KMS-11 (cell line): ENCODE measurements at regions not wholly inside any gene's neighbourhood (a gene's known extent, or its start where the extent isn't known, plus 50 kb on each side); places are given as distances from the start of the nearest gene placed in this dataset.
"Not testable (repeated sequence)": the region's sequence is repeated elsewhere in the genome, so short reads cannot be mapped to it uniquely, and the experiment has no call there.

Source experiments
- H2AFZ ChIP-seq: fragments of 200-600 bp; sonication (generic); 2 replicates; pipeline ENCODE4 v1.6.1; 2016; ENCODE audit warnings: antibody characterized with exemption, mixed run types, low read depth
- H3K27ac ChIP-seq: fragments of 200-600 bp; sonication (generic); 2 replicates; pipeline ENCODE4 v1.6.1; 2016; ENCODE audit warnings: mild to moderate bottlenecking, mixed run types
- H3K27me3 ChIP-seq: fragments of 200-600 bp; sonication (generic); 2 replicates; pipeline ENCODE4 v1.6.1; 2017; ENCODE audit warnings: mild to moderate bottlenecking, low read depth, mixed run types, moderate library complexity; ENCODE audit not compliant: insufficient read depth
- H3K36me3 ChIP-seq: fragments of 200-600 bp; sonication (generic); 2 replicates; pipeline ENCODE4 v1.6.1; 2017; ENCODE audit warnings: mild to moderate bottlenecking, mixed run types; ENCODE audit not compliant: insufficient read depth
- H3K4me1 ChIP-seq: fragments of 200-600 bp; sonication (generic); 2 replicates; pipeline ENCODE4 v1.6.1; 2016; ENCODE audit warnings: mild to moderate bottlenecking, low read depth, mixed run types; ENCODE audit not compliant: poor library complexity, severe bottlenecking
- H3K4me2 ChIP-seq: fragments of 200-600 bp; sonication (generic); 2 replicates; pipeline ENCODE4 v1.7.0; 2016; ENCODE audit warnings: mild to moderate bottlenecking, mixed run types
- H3K4me3 ChIP-seq: fragments of 200-600 bp; sonication (generic); IDR thresholded peaks from 2 replicates; pipeline ENCODE4 v1.6.1; 2017; ENCODE audit warnings: low read depth, low read length, mixed read lengths; ENCODE audit not compliant: insufficient read depth
- H3K79me2 ChIP-seq: fragments of 200-600 bp; sonication (generic); 2 replicates; pipeline ENCODE4 v1.6.1; 2016; ENCODE audit warnings: low read depth, mixed run types; ENCODE audit not compliant: insufficient read depth
- H3K9ac ChIP-seq: fragments of 200-600 bp; sonication (generic); 2 replicates; pipeline ENCODE4 v1.6.1; 2016; ENCODE audit warnings: mild to moderate bottlenecking, mixed run types
- H4K20me1 ChIP-seq: fragments of 200-600 bp; sonication (generic); 2 replicates; pipeline ENCODE4 v1.6.1; 2016; ENCODE audit warnings: mild to moderate bottlenecking, mixed run types; ENCODE audit not compliant: insufficient read depth
- TF ChIP-seq, protein P1 (sequence below): fragments of 200-600 bp; sonication (generic); conservative IDR thresholded peaks from 2 replicates; pipeline ENCODE4 v1.6.1; 2017; ENCODE audit warnings: low read depth, mild to moderate bottlenecking, antibody characterized with exemption, low read length, moderate library complexity, mixed read lengths

DNA sequence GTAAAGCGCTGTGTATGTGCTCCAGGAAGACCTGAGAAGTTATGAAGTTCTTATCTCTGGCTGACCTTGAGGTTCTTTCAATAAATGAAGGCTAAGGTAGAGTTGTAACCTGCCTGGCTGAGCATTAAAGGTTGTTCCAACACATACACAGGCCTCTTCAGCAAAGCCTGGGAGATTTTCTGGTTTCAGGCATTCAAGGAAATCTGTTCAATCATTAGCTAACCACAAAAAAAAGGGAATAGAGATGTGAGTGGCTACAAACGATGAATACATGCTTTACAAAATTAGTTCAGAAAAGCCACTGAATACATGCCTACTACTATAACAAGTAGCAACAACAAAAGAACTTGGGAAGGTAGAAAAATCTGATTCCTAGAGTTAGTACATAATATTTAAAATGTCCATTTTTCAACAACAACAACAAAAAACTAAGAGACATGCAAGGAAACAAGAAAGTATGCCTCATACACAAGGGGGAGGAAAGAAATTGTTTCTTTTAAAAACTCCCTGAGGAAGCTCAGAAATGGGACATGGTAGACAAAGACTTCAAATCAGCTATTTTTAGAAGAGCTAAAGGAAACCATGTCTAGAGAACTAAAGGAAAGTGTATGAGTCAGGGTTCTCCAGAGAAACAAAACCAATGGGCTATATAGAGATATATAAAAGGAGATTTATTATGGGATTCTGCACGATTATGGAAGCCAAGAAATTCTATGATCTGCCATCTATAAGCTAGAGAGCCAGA, 191.5 kb upstream of the IPO5 start:
- H2AFZ ChIP-seq, result no peak overlapping the region
- TF ChIP-seq, protein P1, sequence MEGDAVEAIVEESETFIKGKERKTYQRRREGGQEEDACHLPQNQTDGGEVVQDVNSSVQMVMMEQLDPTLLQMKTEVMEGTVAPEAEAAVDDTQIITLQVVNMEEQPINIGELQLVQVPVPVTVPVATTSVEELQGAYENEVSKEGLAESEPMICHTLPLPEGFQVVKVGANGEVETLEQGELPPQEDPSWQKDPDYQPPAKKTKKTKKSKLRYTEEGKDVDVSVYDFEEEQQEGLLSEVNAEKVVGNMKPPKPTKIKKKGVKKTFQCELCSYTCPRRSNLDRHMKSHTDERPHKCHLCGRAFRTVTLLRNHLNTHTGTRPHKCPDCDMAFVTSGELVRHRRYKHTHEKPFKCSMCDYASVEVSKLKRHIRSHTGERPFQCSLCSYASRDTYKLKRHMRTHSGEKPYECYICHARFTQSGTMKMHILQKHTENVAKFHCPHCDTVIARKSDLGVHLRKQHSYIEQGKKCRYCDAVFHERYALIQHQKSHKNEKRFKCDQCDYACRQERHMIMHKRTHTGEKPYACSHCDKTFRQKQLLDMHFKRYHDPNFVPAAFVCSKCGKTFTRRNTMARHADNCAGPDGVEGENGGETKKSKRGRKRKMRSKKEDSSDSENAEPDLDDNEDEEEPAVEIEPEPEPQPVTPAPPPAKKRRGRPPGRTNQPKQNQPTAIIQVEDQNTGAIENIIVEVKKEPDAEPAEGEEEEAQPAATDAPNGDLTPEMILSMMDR, result no peak
- no peak overlapping the region for H3K4me3 ChIP-seq
- no peaks in the 10 kb centered on the region for H3K36me3 ChIP-seq
- H3K27ac ChIP-seq, result no peak overlapping the region
- H3K4me2 ChIP-seq, result no peak overlapping the region
- no peak overlapping the region for H3K9ac ChIP-seq
- H3K79me2 ChIP-seq, result no peaks in the 10 kb centered on the region
- no peaks in the 10 kb centered on the region for H4K20me1 ChIP-seq
- H3K4me1 ChIP-seq, result no peaks in the 10 kb centered on the region
- H3K27me3 ChIP-seq, result no peaks in the 10 kb centered on the region

DNA sequence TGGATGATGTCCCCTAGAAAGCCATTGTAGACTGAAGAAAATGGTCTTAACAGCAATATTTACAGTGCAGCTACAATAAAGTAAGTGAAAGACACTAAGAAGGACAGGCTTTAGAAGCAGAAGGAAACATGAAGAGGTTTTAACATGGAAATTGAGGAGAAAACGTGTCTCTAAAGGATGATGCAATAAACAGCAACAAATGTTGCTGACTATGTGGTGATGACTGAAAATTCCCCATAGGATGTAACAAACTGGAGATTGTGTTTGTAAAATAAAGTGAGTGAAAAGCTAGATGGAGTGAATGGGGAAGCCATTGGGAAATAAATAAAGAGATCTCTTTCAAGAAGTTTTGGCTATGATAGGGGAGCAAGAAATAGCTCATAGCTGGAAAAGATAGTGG, 186.7 kb upstream of the IPO5 start:
- no peak overlapping the region for H3K4me2 ChIP-seq
- no peaks in the 10 kb centered on the region for H3K27me3 ChIP-seq
- TF ChIP-seq, protein P1, result no peak
- H3K79me2 ChIP-seq, result no peaks in the 10 kb centered on the region
- H3K4me1 ChIP-seq, result no peaks in the 10 kb centered on the region
- no peak overlapping the region for H3K27ac ChIP-seq
- H3K36me3 ChIP-seq, result no peaks in the 10 kb centered on the region
- no peaks in the 10 kb centered on the region for H4K20me1 ChIP-seq
- H3K9ac ChIP-seq, result no peak overlapping the region
- no peak overlapping the region for H3K4me3 ChIP-seq
- H2AFZ ChIP-seq, result no peak overlapping the region

DNA sequence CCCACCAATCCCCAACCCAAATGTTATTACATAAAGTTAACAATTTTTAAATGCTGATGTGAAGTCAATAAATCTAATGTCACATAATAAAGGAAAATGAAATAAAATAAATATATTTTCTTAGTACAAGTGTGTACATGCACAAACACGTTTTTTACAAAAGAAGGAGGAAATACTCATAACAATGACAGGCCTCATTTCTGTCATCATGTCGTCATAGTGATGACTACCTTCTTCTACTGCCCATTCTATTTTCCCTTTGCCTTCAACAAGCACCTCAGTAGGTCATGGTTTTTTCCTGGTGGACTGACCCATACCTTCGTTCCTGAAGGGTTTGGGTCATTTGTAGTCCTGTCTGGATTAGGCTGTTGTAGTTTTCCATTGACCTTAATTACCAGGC, 185.3 kb upstream of the IPO5 start:
- H4K20me1 ChIP-seq, result no peaks in the 10 kb centered on the region
- no peak overlapping the region for H3K9ac ChIP-seq
- H3K27ac ChIP-seq, result no peak overlapping the region
- no peak overlapping the region for H2AFZ ChIP-seq
- no peak overlapping the region for H3K4me2 ChIP-seq
- H3K36me3 ChIP-seq, result no peaks in the 10 kb centered on the region
- H3K79me2 ChIP-seq, result no peaks in the 10 kb centered on the region
- no peak overlapping the region for H3K4me3 ChIP-seq
- H3K27me3 ChIP-seq, result no peaks in the 10 kb centered on the region
- H3K4me1 ChIP-seq, result no peaks in the 10 kb centered on the region
- TF ChIP-seq, protein P1, result no peak

DNA sequence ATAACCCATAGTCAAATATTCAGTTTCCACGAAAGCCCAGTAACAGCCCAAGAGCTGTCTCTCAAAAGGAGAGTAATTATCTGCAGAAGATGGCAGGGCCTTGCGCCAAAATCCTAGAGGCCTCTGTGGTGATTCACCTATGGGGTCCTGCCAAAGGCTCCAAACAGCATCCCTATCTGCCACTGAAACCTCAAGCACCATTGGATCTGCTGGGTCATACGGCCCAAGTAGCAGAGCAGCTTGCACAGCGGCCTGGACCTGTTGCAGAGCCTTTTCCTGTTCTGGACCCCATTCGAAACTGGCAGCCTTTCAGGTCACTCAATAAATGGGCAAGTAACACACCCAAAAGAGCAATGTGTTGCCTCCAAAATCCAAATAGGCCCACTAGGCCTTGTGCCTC, 183.2 kb upstream of the IPO5 start:
- H3K4me2 ChIP-seq, H3K4me3 ChIP-seq: not testable (repeated sequence)

DNA sequence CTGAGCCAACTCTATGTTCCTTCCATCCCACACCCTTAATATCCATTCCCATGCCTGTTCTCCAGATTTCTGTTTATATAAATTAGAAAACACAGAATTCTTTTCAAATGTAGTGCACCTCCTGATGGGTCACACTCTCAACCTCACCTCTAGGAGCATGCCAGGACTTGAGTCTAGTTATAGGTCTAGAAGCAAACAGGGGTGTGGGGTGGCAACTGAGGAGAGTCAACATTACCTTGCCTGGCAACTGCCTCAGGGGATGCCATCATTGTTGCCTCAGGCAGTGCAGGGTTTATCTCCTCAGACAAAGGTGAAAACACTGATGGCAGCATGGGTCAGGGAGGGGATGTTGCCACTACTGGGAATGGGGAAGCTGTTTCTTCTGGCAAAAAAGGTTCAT, 181.0 kb upstream of the IPO5 start:
- H3K27me3 ChIP-seq, H3K4me1 ChIP-seq, H3K9ac ChIP-seq, H4K20me1 ChIP-seq, H3K36me3 ChIP-seq, H2AFZ ChIP-seq, H3K4me2 ChIP-seq, H3K4me3 ChIP-seq, H3K27ac ChIP-seq, H3K79me2 ChIP-seq: not testable (repeated sequence)

More for the DNA sequence above, 183.2 kb upstream of the IPO5 start:
- H3K79me2 ChIP-seq, H3K36me3 ChIP-seq, H3K27me3 ChIP-seq, H3K9ac ChIP-seq, H3K4me1 ChIP-seq, H2AFZ ChIP-seq, H4K20me1 ChIP-seq, H3K27ac ChIP-seq: not testable (repeated sequence)

DNA sequence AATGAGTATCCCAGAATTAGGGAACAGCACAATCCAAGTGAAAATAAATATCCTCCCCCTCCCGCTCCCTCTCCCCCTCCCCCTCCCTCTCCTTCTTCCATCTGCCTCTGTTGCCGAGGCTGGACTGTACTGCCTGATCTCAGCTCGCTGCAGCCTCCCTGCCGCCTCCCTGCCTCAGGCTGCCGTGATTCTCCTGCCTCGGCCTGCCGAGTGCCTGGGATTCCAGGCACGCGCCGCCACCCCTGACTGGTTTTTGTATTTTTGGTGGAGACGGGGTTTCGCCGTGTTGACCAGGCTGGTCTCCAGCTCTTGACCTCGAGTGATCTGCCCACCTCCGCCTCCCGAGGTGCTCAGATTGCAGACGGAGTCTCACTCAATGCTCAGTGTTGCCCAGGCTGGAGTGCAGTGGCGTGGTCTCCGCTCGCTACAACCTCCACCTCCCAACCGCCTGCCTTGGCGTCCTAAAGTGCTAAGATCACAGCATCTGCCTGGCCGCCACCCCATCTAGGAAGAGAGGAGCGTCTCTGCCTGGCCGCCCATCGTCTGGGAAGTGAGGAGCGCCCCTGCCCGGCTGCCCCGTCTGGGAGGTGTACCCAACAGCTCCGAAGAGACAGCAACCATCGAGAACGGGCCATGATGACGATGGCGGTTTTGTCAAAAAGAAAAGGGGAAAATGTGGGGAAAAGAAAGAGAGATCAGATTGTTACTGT, 178.9 kb upstream of the IPO5 start:
- H3K79me2 ChIP-seq, H3K4me1 ChIP-seq, H3K4me2 ChIP-seq, H4K20me1 ChIP-seq, H3K27me3 ChIP-seq, H3K9ac ChIP-seq, H3K27ac ChIP-seq, H3K4me3 ChIP-seq, H3K36me3 ChIP-seq, H2AFZ ChIP-seq: not testable (repeated sequence)
